H9 (cell line): ENCODE measurements at regions not wholly inside any gene's neighbourhood (a gene's known extent, or its start where the extent isn't known, plus 50 kb on each side); places are given as distances from the start of the nearest gene placed in this dataset.

Experiments
- DNase-seq: peaks from one replicate; pipeline ENCODE4 v3.0.0-alpha.2; 2017
- H2AFZ ChIP-seq: one replicate; pipeline ENCODE4 v1.6.1; 2013; ENCODE audit warnings: mild to moderate bottlenecking, low read length, control low read depth, moderate library complexity
- H2AK5ac ChIP-seq: 2 replicates; pipeline ENCODE4 v1.6.1; 2013; ENCODE audit warnings: low read length, control low read depth, mixed read lengths; ENCODE audit not compliant: insufficient read length
- H2BK120ac ChIP-seq: one replicate; pipeline ENCODE4 v1.6.1; 2013; ENCODE audit warnings: low read depth, mild to moderate bottlenecking, low read length, control low read depth, inconsistent platforms; ENCODE audit not compliant: poor library complexity, severe bottlenecking
- H2BK12ac ChIP-seq: 2 replicates; pipeline ENCODE4 v1.6.1; 2013; ENCODE audit warnings: low read length, control low read depth, mixed read lengths, low read depth; ENCODE audit not compliant: insufficient read length
- H2BK15ac ChIP-seq: 2 replicates; pipeline ENCODE4 v1.6.1; 2013; ENCODE audit warnings: low read depth, low read length, control low read depth
- H2BK20ac ChIP-seq: one replicate; pipeline ENCODE4 v1.6.1; 2013; ENCODE audit warnings: low read depth, mild to moderate bottlenecking, low read length, control low read depth, inconsistent platforms; ENCODE audit not compliant: poor library complexity, severe bottlenecking
- H2BK5ac ChIP-seq: 2 replicates; pipeline ENCODE4 v1.6.1; 2013; ENCODE audit warnings: low read length, control low read depth, mixed read lengths; ENCODE audit not compliant: insufficient read length
- H3K14ac ChIP-seq: 2 replicates; pipeline ENCODE4 v1.6.1; 2013; ENCODE audit warnings: low read length, control low read depth; ENCODE audit not compliant: insufficient read depth
- H3K18ac ChIP-seq: 2 replicates; pipeline ENCODE4 v1.6.1; 2013; ENCODE audit warnings: low read depth, mild to moderate bottlenecking, mixed read lengths, low read length, control low read depth; ENCODE audit not compliant: insufficient read length
- H3K23ac ChIP-seq: 2 replicates; pipeline ENCODE4 v1.6.1; 2013; ENCODE audit warnings: low read length, control low read depth, mixed read lengths, low read depth; ENCODE audit not compliant: insufficient read length
- H3K23me2 ChIP-seq: 2 replicates; pipeline ENCODE4 v1.6.1; 2013; ENCODE audit warnings: low read depth, mild to moderate bottlenecking, mixed read lengths, low read length, control low read depth; ENCODE audit not compliant: insufficient read length, poor library complexity, severe bottlenecking
- H3K27ac ChIP-seq: 2 replicates; pipeline ENCODE4 v1.5.1; 2013; ENCODE audit warnings: low read length, control low read depth, mixed read lengths, low read depth; ENCODE audit not compliant: insufficient read length
- H3K27me3 ChIP-seq: 2 replicates; pipeline ENCODE4 v1.6.1; 2013; ENCODE audit warnings: low read length, control low read depth, inconsistent platforms; ENCODE audit not compliant: insufficient read depth
- H3K4ac ChIP-seq: 2 replicates; pipeline ENCODE4 v1.6.1; 2013; ENCODE audit warnings: low read depth, mild to moderate bottlenecking, control low read depth, inconsistent platforms, low read length, moderate library complexity
- H3K4me1 ChIP-seq: 2 replicates; pipeline ENCODE4 v1.6.1; 2013; ENCODE audit warnings: low read length, control low read depth, inconsistent platforms; ENCODE audit not compliant: insufficient read depth
- H3K4me2 ChIP-seq: 2 replicates; pipeline ENCODE4 v1.6.1; 2013; ENCODE audit warnings: low read length, control low read depth, mixed read lengths; ENCODE audit not compliant: insufficient read length, insufficient read depth
- H3K56ac ChIP-seq: 2 replicates; pipeline ENCODE4 v1.6.1; 2013; ENCODE audit warnings: low read depth, mild to moderate bottlenecking, mixed read lengths, low read length, control low read depth; ENCODE audit not compliant: insufficient read length
- H3K79me1 ChIP-seq: 2 replicates; pipeline ENCODE4 v1.6.1; 2013; ENCODE audit warnings: low read depth, mild to moderate bottlenecking, moderate library complexity, low read length, control low read depth, inconsistent platforms; ENCODE audit not compliant: insufficient read depth, poor library complexity, severe bottlenecking
- H3K79me2 ChIP-seq: 2 replicates; pipeline ENCODE4 v1.6.1; 2013; ENCODE audit warnings: low read length, control low read depth, inconsistent platforms; ENCODE audit not compliant: insufficient read depth
- H3K9ac ChIP-seq: 2 replicates; pipeline ENCODE4 v1.6.1; 2013; ENCODE audit warnings: low read length, control low read depth, mixed read lengths; ENCODE audit not compliant: insufficient read length; ENCODE audit errors: extremely low read depth
- H3K9me3 ChIP-seq: one replicate; pipeline ENCODE4 v1.6.1; 2013; ENCODE audit warnings: low read depth, low read length, inconsistent platforms; ENCODE audit not compliant: control insufficient read depth
- H3T11ph ChIP-seq: one replicate; pipeline ENCODE4 v1.6.1; 2013; ENCODE audit warnings: mild to moderate bottlenecking, low read length, control low read depth, inconsistent platforms
- H4K20me1 ChIP-seq: one replicate; pipeline ENCODE4 v1.6.1; 2013; ENCODE audit not compliant: control insufficient read depth, insufficient read length, insufficient read depth
- H4K5ac ChIP-seq: 2 replicates; pipeline ENCODE4 v1.6.1; 2013; ENCODE audit warnings: low read depth, mild to moderate bottlenecking, mixed read lengths, low read length, control low read depth; ENCODE audit not compliant: insufficient read length
- H4K8ac ChIP-seq: replicated peaks from 2 replicates; pipeline ENCODE4 v1.6.1; 2013; ENCODE audit warnings: low read length, control low read depth, mixed read lengths, low read depth; ENCODE audit not compliant: insufficient read length
- H4K91ac ChIP-seq: 2 replicates; pipeline ENCODE4 v1.6.1; 2013; ENCODE audit warnings: low read depth, mild to moderate bottlenecking, moderate library complexity, mixed read lengths, low read length, control low read depth; ENCODE audit not compliant: insufficient read length
- H3K27ac Mint-ChIP-seq, 3 experiments: 2 replicates in 2 of 3; 3 replicates in 1 of 3; pipeline ENCODE4 v1.8.0; 2020 to 2021; ENCODE audit warnings: mixed read lengths in 3 of 3, mild to moderate bottlenecking in 1 of 3, moderate library complexity in 1 of 3
- H3K27me3 Mint-ChIP-seq: 2 replicates; pipeline ENCODE4 v1.8.0; 2021; ENCODE audit warnings: low read depth, mild to moderate bottlenecking, moderate library complexity, mixed read lengths
- H3K36me3 Mint-ChIP-seq, 3 experiments: 2 replicates in 2 of 3; 3 replicates in 1 of 3; pipeline ENCODE4 v1.8.0; 2020 to 2021; ENCODE audit warnings: low read depth in 3 of 3, mixed read lengths in 3 of 3; ENCODE audit not compliant: insufficient read depth in 1 of 3
- H3K4me1 Mint-ChIP-seq, 2 experiments: 2 replicates each; pipeline ENCODE4 v1.8.0; 2020; ENCODE audit warnings: mixed read lengths in 2 of 2
- H3K4me3 Mint-ChIP-seq, 2 experiments: 2 replicates in 1 of 2; 3 replicates in 1 of 2; pipeline ENCODE4 v1.8.0; 2020 to 2021; ENCODE audit warnings: mild to moderate bottlenecking in 2 of 2, mixed read lengths in 2 of 2, moderate library complexity in 1 of 2
- H3K9me3 Mint-ChIP-seq, 2 experiments: 2 replicates in 1 of 2; 3 replicates in 1 of 2; pipeline ENCODE4 v1.8.0; 2020; ENCODE audit warnings: mild to moderate bottlenecking in 2 of 2, mixed read lengths in 2 of 2, moderate library complexity in 1 of 2
- CTCF ChIP-seq: fragments of 200-600 bp; sonication (generic); conservative IDR thresholded peaks from 3 replicates; pipeline ENCODE4 v1.8.0; 2021; ENCODE audit warnings: antibody characterized with exemption, mild to moderate bottlenecking
- WGBS: extraction: QIAGEN DNeasy Blood & Tissue Kit; methylation state at CpG from one replicate; pipeline ENCODE4 v1.1.7; 2013; ENCODE audit warnings: missing lambda C conversion rate, low lambda C conversion rate, mixed read lengths; ENCODE audit not compliant: insufficient read length; ENCODE audit errors: extremely low coverage; 5-methylcytosine and 5-hydroxymethylcytosine counted together

GRCh38 chr1:59132295-59132694 is 164.6 kb upstream of the FGGY start:
- Histone ChIP-seq H2BK15ac (no peak overlapping the region), H3K14ac (no peak overlapping the region), H3K23me2 (no peaks in the 10 kb centered on the region), H3K4ac (no peak overlapping the region), H2AK5ac (no peak overlapping the region), H3K18ac (no peak overlapping the region), H3K23ac (no peak overlapping the region), H3K4me2 (no peak overlapping the region), H3K4me1 (peaks cover 7% of the 10 kb centered on the region; the same call in 1 of the 2 replicates), H3K27ac (no peak overlapping the region), H2AFZ (no peak overlapping the region), H3K79me1 (no peaks in the 10 kb centered on the region), H4K5ac (no peak overlapping the region), H4K20me1 (no peaks in the 10 kb centered on the region), H4K8ac (no peak overlapping the region), H3K27me3 (no peaks in the 10 kb centered on the region), H3K9ac (no peak overlapping the region), H2BK5ac (no peak overlapping the region), H3T11ph (no peak overlapping the region), H2BK12ac (no peak overlapping the region), H2BK120ac (no peak overlapping the region), H3K79me2 (no peaks in the 10 kb centered on the region), H3K9me3 (no peaks in the 10 kb centered on the region), H2BK20ac (no peak overlapping the region), H4K91ac (no peak overlapping the region), H3K56ac (no peak overlapping the region)
- Mint-ChIP-seq H3K27ac (peak overlapping the region in 1 of 3 experiments; percentile 34; a peak in 1 of 7 replicates), H3K4me3 (no peak overlapping the region), H3K9me3 (no peaks in the 10 kb centered on the region), H3K4me1 (peaks cover 16 to 22% of the 10 kb centered on the region in 2 experiments), H3K36me3 (peaks cover 0 to 5% (median 5%) of the 10 kb centered on the region in 3 experiments; a peak in 4 of 7 replicates), H3K27me3 (no peaks in the 10 kb centered on the region)
- no CpG with 5 or more reads among the region's 5 CpGs for WGBS
- DNase-seq: no peak
- no peak for TF ChIP-seq CTCF
